ENCODE measurements at regions not wholly inside any gene's neighbourhood (a gene's known extent, or its start where the extent isn't known, plus 50 kb on each side); places are given as distances from the start of the nearest gene placed in this dataset.

- H3K4me2 ChIP-seq (ENCODE audit: control insufficient read depth, extremely low read depth, insufficient read depth, low read depth, low read length) = no peak overlapping the region
- no peaks in the 10 kb centered on the region for H3K4me1 ChIP-seq (ENCODE audit: control insufficient read depth, extremely low read depth, insufficient read depth, low read length)
- H3K79me2 ChIP-seq (ENCODE audit: control insufficient read depth, insufficient read depth, low read length) = no peaks in the 10 kb centered on the region
- H3K9me1 ChIP-seq (ENCODE audit: control insufficient read depth, extremely low read depth, insufficient read depth, low read length) = no peaks in the 10 kb centered on the region
- no peak for DNase-seq (ENCODE audit: low read depth, low spot score)
- no peaks in the 10 kb centered on the region for H3K36me3 ChIP-seq (ENCODE audit: control insufficient read depth in 2 of 2, extremely low read depth in 1 of 2, insufficient read depth in 2 of 2, low read length in 2 of 2)
- TF ChIP-seq EZH2 (IDR thresholded peaks at IDR 0.05; ENCODE audit: low read length) (no peak), CTCF (optimal IDR thresholded peaks at IDR 0.05 in 1 of 3, IDR thresholded peaks at IDR 0.05 in 1 of 3, conservative IDR thresholded peaks at IDR 0.05 in 1 of 3; ENCODE audit: extremely low read depth in 1 of 3, insufficient read depth in 2 of 3, low read length in 3 of 3) (no peak)
- no peaks in the 10 kb centered on the region for H3K9me3 ChIP-seq (ENCODE audit: control insufficient read depth, low read depth, low read length)
- no peaks in the 10 kb centered on the region for H4K20me1 ChIP-seq (ENCODE audit: control insufficient read depth, extremely low read depth, insufficient read depth, low read length)
- no peaks in the 10 kb centered on the region for H3K27me3 ChIP-seq (ENCODE audit: control insufficient read depth, extremely low read depth, insufficient read depth, low read length)
- FAIRE-seq = no peak
- no peak overlapping the region for H2AFZ ChIP-seq (ENCODE audit: control insufficient read depth, low read length)
- H3K9ac ChIP-seq (ENCODE audit: control insufficient read depth, extremely low read depth, insufficient read depth, low read length) = no peak overlapping the region
- no peak overlapping the region for H3K4me3 ChIP-seq (ENCODE audit: control insufficient read depth in 2 of 3, extremely low read depth in 1 of 3, insufficient read depth in 2 of 3, low read depth in 1 of 3, low read length in 3 of 3)
- H3K27ac ChIP-seq (ENCODE audit: control insufficient read depth, insufficient read depth, low read length) = no peak overlapping the region
- dilution Hi-C loops (cut with MboI; ENCODE audit: extremely low pct_ligation_motif_present, low sequenced_read_pairs) = no loop called here
Measured at GRCh38 chr1:191636345-191636744, 521.9 kb upstream of the RGS18 start.

DNA sequence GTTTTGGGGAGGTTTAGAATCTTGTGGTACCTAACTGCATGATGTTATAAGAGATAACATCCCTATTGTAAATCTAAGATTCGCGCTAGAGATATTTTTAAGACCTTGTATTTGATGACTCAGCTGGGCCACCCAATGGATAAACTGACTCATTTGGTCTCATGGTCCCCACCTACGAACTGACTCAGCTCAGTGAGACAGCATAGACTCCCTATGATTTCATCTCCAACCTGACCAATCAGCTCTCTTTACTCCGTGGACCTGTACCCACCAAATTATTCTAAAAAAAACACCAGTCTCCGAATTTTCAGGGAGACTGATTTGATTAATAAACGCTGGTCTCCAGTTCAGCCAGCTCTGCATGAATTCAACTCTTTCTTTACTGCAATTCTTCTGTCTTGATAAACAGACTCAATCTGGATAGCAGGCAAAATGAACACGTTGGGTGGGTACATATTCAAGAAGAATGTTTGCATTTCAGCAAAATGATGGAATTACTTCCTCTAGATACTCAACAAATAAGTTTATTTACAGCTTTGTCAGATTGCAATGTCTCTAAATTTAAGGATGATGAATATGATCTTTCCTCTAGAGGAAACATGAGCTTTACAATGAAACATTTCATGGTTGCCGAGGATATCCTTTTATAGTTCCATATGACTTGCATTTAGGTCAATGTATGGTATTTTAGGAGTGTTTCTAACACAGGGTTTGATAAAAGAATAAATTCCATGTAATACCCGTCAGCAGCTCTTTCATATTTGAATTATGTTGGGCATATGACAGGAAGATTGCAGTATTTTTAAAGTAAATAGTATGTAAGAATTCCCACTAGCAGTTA, 516.6 kb upstream of the RGS18 start:
- Histone ChIP-seq H3K9me1 (ENCODE audit: control insufficient read depth, extremely low read depth, insufficient read depth, low read length) (no peaks in the 10 kb centered on the region), H3K9ac (ENCODE audit: control insufficient read depth, extremely low read depth, insufficient read depth, low read length) (no peak overlapping the region), H3K4me2 (ENCODE audit: control insufficient read depth, extremely low read depth, insufficient read depth, low read depth, low read length) (no peak overlapping the region), H3K27ac (ENCODE audit: control insufficient read depth, insufficient read depth, low read length) (no peak overlapping the region), H3K4me1 (ENCODE audit: control insufficient read depth, extremely low read depth, insufficient read depth, low read length) (no peaks in the 10 kb centered on the region), H3K4me3 (ENCODE audit: control insufficient read depth in 2 of 3, extremely low read depth in 1 of 3, insufficient read depth in 2 of 3, low read depth in 1 of 3, low read length in 3 of 3) (no peak overlapping the region), H3K9me3 (ENCODE audit: control insufficient read depth, low read depth, low read length) (no peaks in the 10 kb centered on the region), H2AFZ (ENCODE audit: control insufficient read depth, low read length) (no peak overlapping the region), H4K20me1 (ENCODE audit: control insufficient read depth, extremely low read depth, insufficient read depth, low read length) (no peaks in the 10 kb centered on the region), H3K36me3 (ENCODE audit: control insufficient read depth in 2 of 2, extremely low read depth in 1 of 2, insufficient read depth in 2 of 2, low read length in 2 of 2) (no peaks in the 10 kb centered on the region), H3K27me3 (ENCODE audit: control insufficient read depth, extremely low read depth, insufficient read depth, low read length) (no peaks in the 10 kb centered on the region), H3K79me2 (ENCODE audit: control insufficient read depth, insufficient read depth, low read length) (no peaks in the 10 kb centered on the region)
- FAIRE-seq (no peak), DNase-seq (ENCODE audit: low read depth, low spot score) (no peak)
- no peak for TF ChIP-seq EZH2 (IDR thresholded peaks at IDR 0.05; ENCODE audit: low read length)
- TF ChIP-seq CTCF (optimal IDR thresholded peaks at IDR 0.05 in 1 of 3, IDR thresholded peaks at IDR 0.05 in 1 of 3, conservative IDR thresholded peaks at IDR 0.05 in 1 of 3; ENCODE audit: extremely low read depth in 1 of 3, insufficient read depth in 2 of 3, low read length in 3 of 3) = no peak
- dilution Hi-C loops (cut with MboI; ENCODE audit: extremely low pct_ligation_motif_present, low sequenced_read_pairs) = no loop called here

Data from keratinocyte (primary cell).